Karpas-422 (cell line): ENCODE measurements at regions not wholly inside any gene's neighbourhood (a gene's known extent, or its start where the extent isn't known, plus 50 kb on each side); places are given as distances from the start of the nearest gene placed in this dataset. TPM values are rescaled to one million over a fixed set of nuclear protein-coding genes. Genes with fewer than 3 reads are reported as not detected.

Experiments
- DNase-seq: peaks from one replicate; pipeline ENCODE4 v3.0.0-alpha.2; 2015
- H2AFZ ChIP-seq: fragments of 200-600 bp; sonication (generic); 2 replicates; pipeline ENCODE4 v1.6.1; 2014; ENCODE audit warnings: antibody characterized with exemption, low read length, mixed read lengths
- H3K27ac ChIP-seq: fragments of 200-600 bp; sonication (generic); 2 replicates; pipeline ENCODE4 v1.5.1; 2014; ENCODE audit warnings: mild to moderate bottlenecking, low read length, moderate library complexity
- H3K27me3 ChIP-seq: fragments of 200-600 bp; sonication (generic); 2 replicates; pipeline ENCODE4 v1.6.1; 2014; ENCODE audit warnings: low read length, mixed read lengths
- H3K36me3 ChIP-seq: fragments of 200-600 bp; sonication (generic); 2 replicates; pipeline ENCODE4 v1.6.1; 2014; ENCODE audit warnings: low read length, mixed read lengths; ENCODE audit not compliant: insufficient read depth
- H3K4me1 ChIP-seq: fragments of 200-600 bp; sonication (generic); 2 replicates; pipeline ENCODE4 v1.6.1; 2014; ENCODE audit warnings: mild to moderate bottlenecking, low read length, mixed read lengths
- H3K4me2 ChIP-seq: fragments of 200-600 bp; sonication (generic); 2 replicates; pipeline ENCODE4 v1.6.1; 2014; ENCODE audit warnings: low read length, low read depth, mild to moderate bottlenecking; ENCODE audit not compliant: poor library complexity, severe bottlenecking
- H3K4me3 ChIP-seq: fragments of 200-600 bp; sonication (generic); 2 replicates; pipeline ENCODE4 v1.5.1; 2014; ENCODE audit warnings: mild to moderate bottlenecking, antibody characterized with exemption, low read length, mixed read lengths
- H3K79me2 ChIP-seq: fragments of 200-600 bp; sonication (generic); 2 replicates; pipeline ENCODE4 v1.6.1; 2014; ENCODE audit warnings: mild to moderate bottlenecking, low read length, mixed read lengths
- H3K9ac ChIP-seq: fragments of 200-600 bp; sonication (generic); 2 replicates; pipeline ENCODE4 v1.6.0; 2014; ENCODE audit warnings: low read length
- H3K9me2 ChIP-seq: fragments of 200-600 bp; sonication (generic), shearing (Covaris generic); replicated peaks from 2 replicates; pipeline ENCODE4 v1.6.0; 2014; ENCODE audit warnings: mild to moderate bottlenecking, low read length, moderate library complexity; ENCODE audit not compliant: insufficient read depth
- H3K9me3 ChIP-seq: fragments of 300-700, 200-600 bp; sonication (generic); 2 replicates; pipeline ENCODE4 v1.6.1; 2014; ENCODE audit warnings: low read length, mixed read lengths
- H4K20me1 ChIP-seq: fragments of 200-600 bp; sonication (generic); 2 replicates; pipeline ENCODE4 v1.6.1; 2014; ENCODE audit warnings: mild to moderate bottlenecking, antibody characterized with exemption, low read length, low read depth; ENCODE audit not compliant: insufficient read depth
- small RNA-seq: library from RNA; depleted of rRNA; stranded (forward); fragments of <200 nt; gene quantifications from one replicate; pipeline ENCODE3, GENCODE V24; 2014

DNA sequence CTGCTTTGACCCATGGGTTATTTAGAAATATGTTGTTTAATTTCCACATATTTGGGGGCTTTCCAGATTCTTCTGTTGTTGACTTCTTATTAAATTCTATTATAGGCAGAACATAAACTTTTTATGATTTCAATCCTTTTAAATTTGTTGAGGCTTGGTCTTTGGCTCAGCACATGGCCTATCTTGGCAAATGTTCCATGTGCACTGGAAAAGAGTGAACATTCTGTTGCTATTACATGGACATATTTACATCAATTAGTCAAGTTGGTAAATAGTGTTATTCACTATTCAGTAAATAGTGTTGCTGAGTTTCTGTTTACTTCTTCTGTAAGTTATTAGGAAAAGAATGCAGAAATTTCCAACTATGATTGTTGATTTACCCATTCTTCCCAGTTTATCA is 75.4 kb downstream of the ETS2 start:
- H3K9ac ChIP-seq = no peak overlapping the region
- no peak overlapping the region for H2AFZ ChIP-seq
- no peak overlapping the region for H3K27ac ChIP-seq
- H3K4me1 ChIP-seq = no peaks in the 10 kb centered on the region
- H3K27me3 ChIP-seq = no peaks in the 10 kb centered on the region
- no peaks in the 10 kb centered on the region for H3K36me3 ChIP-seq
- no peaks in the 10 kb centered on the region for H3K9me3 ChIP-seq
- DNase-seq = no peak
- H3K9me2 ChIP-seq = no peaks in the 10 kb centered on the region
- no peaks in the 10 kb centered on the region for H4K20me1 ChIP-seq
- no peak overlapping the region for H3K4me3 ChIP-seq
- no peak overlapping the region for H3K4me2 ChIP-seq
- H3K79me2 ChIP-seq = no peaks in the 10 kb centered on the region

DNA sequence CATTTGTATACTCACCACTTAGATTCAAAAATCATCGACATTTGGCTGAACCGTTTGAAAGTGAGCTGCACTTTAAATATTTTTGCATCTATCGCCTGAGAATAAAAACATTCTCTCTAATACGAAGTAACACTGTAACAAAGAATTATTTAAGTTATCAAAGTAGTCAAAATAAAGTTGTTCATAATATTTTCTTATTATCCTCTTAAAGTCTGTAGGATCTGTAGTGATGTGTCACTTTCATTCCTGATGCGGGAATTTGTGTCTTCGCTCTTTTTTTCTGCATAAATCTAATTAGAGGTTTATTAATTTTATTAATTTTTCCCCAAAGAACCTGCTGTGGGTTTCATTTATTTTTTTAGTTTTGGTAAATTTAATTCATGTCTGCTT is 74.8 kb downstream of the ETS2 start:
- no peaks in the 10 kb centered on the region for H3K36me3 ChIP-seq
- no peak overlapping the region for H3K4me3 ChIP-seq
- no peaks in the 10 kb centered on the region for H3K9me2 ChIP-seq
- no peak for DNase-seq
- no peaks in the 10 kb centered on the region for H3K9me3 ChIP-seq
- no peak overlapping the region for H3K4me2 ChIP-seq
- no peak overlapping the region for H2AFZ ChIP-seq
- no peak overlapping the region for H3K27ac ChIP-seq
- H3K27me3 ChIP-seq = no peaks in the 10 kb centered on the region
- H3K79me2 ChIP-seq = no peaks in the 10 kb centered on the region
- H4K20me1 ChIP-seq = no peaks in the 10 kb centered on the region
- no peak overlapping the region for H3K9ac ChIP-seq
- H3K4me1 ChIP-seq = no peaks in the 10 kb centered on the region

DNA sequence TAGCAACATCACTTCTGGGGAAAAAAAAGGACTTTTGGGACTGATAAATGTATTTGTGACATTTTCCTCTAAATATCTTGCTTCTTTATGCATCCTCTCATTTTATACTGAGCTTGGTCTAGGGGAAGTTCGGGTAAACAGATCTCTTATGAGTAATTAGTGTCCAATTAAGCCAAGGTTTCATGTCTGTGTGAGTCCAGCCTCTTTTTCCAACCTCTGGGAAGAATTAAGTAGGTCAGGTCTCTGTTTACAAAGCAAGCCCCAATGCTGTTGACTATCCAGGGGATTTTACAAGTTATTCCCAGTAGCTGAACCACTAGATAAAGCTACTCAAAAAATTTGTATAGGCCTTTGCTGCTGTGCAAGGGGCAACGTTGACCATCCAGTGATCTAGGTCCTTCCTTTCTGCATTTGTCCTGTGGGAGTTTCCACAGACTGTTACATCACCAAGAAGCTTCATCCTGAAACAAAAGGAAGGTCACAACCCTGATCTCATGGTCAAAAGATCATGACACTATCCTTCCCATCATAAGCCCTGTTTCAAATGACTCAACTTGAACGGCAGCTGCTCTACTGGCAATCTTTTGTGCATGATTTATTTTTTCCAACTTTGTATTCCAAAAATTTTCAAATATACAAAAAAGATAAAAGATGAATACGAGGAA is 74.3 kb downstream of the ETS2 start:
- Histone ChIP-seq H3K9ac (no peak overlapping the region), H3K9me3 (no peaks in the 10 kb centered on the region), H3K27me3 (no peaks in the 10 kb centered on the region), H4K20me1 (no peaks in the 10 kb centered on the region), H2AFZ (no peak overlapping the region), H3K79me2 (no peaks in the 10 kb centered on the region), H3K27ac (no peak overlapping the region), H3K4me1 (no peaks in the 10 kb centered on the region), H3K9me2 (no peaks in the 10 kb centered on the region), H3K36me3 (no peaks in the 10 kb centered on the region), H3K4me3 (no peak overlapping the region), H3K4me2 (no peak overlapping the region)
- DNase-seq = no peak

DNA sequence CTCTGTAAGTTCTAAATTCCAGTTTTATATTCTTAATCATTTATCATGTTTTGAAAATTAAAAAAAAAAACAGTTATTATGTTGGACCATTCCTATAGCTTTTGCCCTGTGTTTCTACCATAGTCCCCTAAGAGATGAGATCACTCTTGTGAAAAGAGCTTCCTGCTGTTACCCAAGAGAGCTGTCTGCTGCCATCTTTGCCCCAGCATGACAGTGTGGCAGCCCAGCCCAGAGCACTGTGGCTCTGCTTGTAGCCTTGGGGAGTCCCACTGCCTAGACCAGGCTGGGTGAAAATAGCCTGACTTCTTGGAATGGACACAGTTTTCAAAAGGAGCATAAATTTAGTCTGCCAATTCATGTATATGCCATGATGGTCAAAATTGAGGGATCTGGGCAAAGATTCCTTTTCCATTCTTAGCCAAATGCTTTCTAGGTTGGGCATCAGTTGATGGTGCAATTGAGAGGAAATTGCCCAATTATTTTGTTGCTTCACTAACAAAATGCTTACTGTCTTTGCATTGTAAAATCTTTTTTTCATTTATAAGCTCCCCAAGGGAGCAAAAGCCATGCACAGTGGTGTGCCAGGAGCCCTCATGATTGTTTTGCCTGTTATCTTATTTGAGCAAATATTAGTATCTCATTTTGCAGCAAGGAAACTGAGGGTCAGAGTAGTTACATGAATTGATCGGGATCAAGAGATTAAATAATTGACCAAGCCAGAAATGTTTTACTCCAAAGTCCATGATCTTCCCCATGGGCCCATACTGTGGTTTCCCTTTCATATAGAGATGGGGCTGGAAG is 72.8 kb downstream of the ETS2 start:
- Histone ChIP-seq H3K27me3 (no peaks in the 10 kb centered on the region), H3K4me3 (no peak overlapping the region), H3K4me1 (peaks cover 3% of the 10 kb centered on the region; the same call in 1 of the 2 replicates), H3K9me2 (no peaks in the 10 kb centered on the region), H3K4me2 (no peak overlapping the region), H2AFZ (no peak overlapping the region), H3K27ac (no peak overlapping the region), H3K36me3 (no peaks in the 10 kb centered on the region), H3K79me2 (no peaks in the 10 kb centered on the region), H3K9ac (no peak overlapping the region), H4K20me1 (no peaks in the 10 kb centered on the region), H3K9me3 (no peaks in the 10 kb centered on the region)
- DNase-seq = no peak

DNA sequence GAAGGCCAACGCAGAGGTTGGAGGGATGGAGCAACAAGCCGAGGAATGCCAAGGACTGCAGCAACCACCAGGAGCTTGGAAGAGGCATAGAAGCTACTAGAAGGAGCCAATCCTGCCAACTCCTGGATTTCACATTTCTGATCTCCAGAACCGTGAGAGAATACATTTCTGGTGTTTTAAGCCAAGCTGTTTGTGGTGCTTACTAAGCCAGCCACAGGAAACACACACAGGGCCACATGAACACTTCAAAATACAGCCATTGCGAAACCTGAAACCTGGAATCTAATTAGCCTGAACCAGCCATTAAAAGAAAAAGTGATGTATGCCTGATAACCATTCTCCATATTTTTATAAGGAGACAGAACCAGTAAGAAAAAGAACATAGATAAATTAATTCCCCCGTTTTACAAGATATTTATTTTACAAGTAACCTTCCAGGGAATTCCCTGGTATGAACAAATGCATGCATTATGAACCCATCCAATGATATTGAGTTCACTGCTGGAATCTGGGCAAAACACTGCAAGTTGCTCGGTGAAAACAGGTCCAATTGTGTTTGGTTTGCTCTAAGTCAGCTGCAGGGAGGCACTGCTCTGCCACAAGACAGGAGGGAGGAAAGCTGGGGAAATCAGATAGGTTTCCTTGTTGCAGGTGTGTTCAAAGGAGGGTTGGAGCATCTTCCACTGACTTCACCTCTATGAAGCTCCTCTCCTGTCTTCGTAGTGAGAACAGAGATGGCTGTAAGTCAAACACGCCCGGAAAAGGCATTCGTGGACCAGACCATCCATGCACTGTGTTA is 70.2 kb downstream of the ETS2 start:
- H3K79me2 ChIP-seq = no peaks in the 10 kb centered on the region
- no peak for DNase-seq
- H3K27ac ChIP-seq = no peak overlapping the region
- no peak overlapping the region for H3K9ac ChIP-seq
- H3K9me2 ChIP-seq = no peaks in the 10 kb centered on the region
- H3K4me1 ChIP-seq = peaks cover 10% of the 10 kb centered on the region
- no peak overlapping the region for H2AFZ ChIP-seq
- H3K4me2 ChIP-seq = no peak overlapping the region
- H4K20me1 ChIP-seq = no peaks in the 10 kb centered on the region
- H3K9me3 ChIP-seq = no peaks in the 10 kb centered on the region
- H3K4me3 ChIP-seq = no peak overlapping the region
- H3K36me3 ChIP-seq = no peaks in the 10 kb centered on the region
- no peaks in the 10 kb centered on the region for H3K27me3 ChIP-seq

Small RNAs in the stretch of these regions (small RNA-seq; reads per million reads assigned to genes)
- gene RF00091 = not detected
